ENCODE measurements at regions not wholly inside any gene's neighbourhood (a gene's known extent, or its start where the extent isn't known, plus 50 kb on each side); places are given as distances from the start of the nearest gene placed in this dataset.

DNA sequence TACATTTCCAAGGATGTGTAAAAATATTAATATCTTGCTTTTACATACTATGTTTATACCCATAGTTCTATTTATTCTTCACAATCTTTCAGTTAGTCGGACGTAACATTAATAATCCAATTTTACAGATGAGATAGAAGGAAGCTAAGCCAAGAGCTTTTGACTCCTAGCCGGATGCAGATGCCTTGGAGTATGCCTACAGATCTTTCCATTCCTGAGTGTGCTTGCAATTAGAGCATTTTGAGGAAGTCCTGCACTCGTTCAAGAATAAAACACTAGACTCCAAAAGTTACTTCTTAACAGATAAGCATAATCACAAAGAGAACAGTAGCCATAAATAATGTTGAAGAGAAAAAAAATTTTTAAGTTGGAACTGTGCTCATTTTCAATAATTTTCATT lies 337.6 kb upstream of the CLEC14A start:
- no peak overlapping the region for H3K27ac Mint-ChIP-seq

DNA sequence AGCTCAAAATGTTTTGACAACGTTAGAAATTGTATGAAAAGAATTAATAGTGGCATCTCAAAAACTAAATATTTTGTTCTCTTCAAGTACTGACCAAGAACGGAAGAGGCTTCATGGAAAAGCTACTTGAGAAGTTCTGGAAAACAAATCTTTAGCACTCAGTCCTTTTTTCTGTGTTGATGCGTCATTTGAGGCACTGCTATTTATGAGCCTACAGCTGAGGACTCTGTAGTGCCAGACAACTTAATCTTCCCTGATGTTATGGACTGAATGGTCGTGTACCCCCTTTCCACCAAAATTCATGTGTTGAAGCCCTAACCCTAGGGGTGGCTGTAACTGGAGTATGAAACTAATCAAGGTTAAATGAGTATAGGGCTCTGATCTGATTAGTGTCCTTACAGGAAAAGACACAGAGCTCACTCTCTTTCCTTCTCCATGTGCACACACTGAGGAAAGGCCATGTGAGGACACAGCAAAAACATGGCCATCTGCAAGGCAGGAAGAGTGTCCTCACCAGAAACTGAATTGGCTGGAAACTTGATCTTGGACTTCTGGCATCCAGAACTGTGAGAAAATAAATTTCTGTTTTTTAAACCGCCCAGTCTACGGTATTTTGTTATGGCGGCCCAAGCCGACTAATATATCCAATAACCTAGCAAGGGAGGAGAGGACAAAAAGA lies 337.0 kb upstream of the CLEC14A start:
- no peaks in the 10 kb centered on the region for H3K36me3 Mint-ChIP-seq
- H3K27ac ChIP-seq (ENCODE audit: low read depth, low read length): no peak overlapping the region
- no peak for DNase-seq
- no peaks in the 10 kb centered on the region for H3K9me3 ChIP-seq (ENCODE audit: control insufficient read depth in 2 of 3, low read length in 3 of 3)
- H3K4me1 ChIP-seq (ENCODE audit: control insufficient read depth in 2 of 2, insufficient read depth in 2 of 2, low read length in 2 of 2): no peaks in the 10 kb centered on the region
- intact Hi-C loops (cut with micrococcal nuclease): no loop called here
- H3K27me3 Mint-ChIP-seq: peaks cover 0 to 14% (median 0%) of the 10 kb centered on the region in 5 donors
- no peaks in the 10 kb centered on the region for H3K27me3 ChIP-seq (ENCODE audit: control insufficient read depth in 2 of 2, insufficient read depth in 2 of 2, low read length in 2 of 2)
- H3K4me3 ChIP-seq (ENCODE audit: low read length): no peak overlapping the region
- ChIA-PET POLR2A (no interaction called here), CTCF (no interaction called here)
- no peak for ATAC-seq
- no peaks in the 10 kb centered on the region for H3K36me3 ChIP-seq (ENCODE audit: control insufficient read depth in 2 of 3, insufficient read depth in 3 of 3, low read length in 3 of 3)
- H3K9me3 Mint-ChIP-seq: peaks cover 0 to 7% (median 4%) of the 10 kb centered on the region in 11 donors
- no peak overlapping the region for H3K27ac Mint-ChIP-seq
- H3K4me3 Mint-ChIP-seq: no peak overlapping the region
- H3K4me1 Mint-ChIP-seq: no peaks in the 10 kb centered on the region

More for the DNA sequence above, 337.6 kb upstream of the CLEC14A start:
- H3K36me3 ChIP-seq (ENCODE audit: control insufficient read depth in 2 of 3, insufficient read depth in 3 of 3, low read length in 3 of 3): no peaks in the 10 kb centered on the region
- H3K9me3 ChIP-seq (ENCODE audit: control insufficient read depth in 2 of 3, low read length in 3 of 3): no peaks in the 10 kb centered on the region
- ATAC-seq: no peak
- H3K4me1 ChIP-seq (ENCODE audit: control insufficient read depth in 2 of 2, insufficient read depth in 2 of 2, low read length in 2 of 2): no peaks in the 10 kb centered on the region
- ChIA-PET CTCF (no interaction called here), POLR2A (no interaction called here)
- no peak overlapping the region for H3K4me3 ChIP-seq (ENCODE audit: low read length)
- no peaks in the 10 kb centered on the region for H3K27me3 ChIP-seq (ENCODE audit: control insufficient read depth in 2 of 2, insufficient read depth in 2 of 2, low read length in 2 of 2)
- H3K36me3 Mint-ChIP-seq: no peaks in the 10 kb centered on the region
- no peak overlapping the region for H3K4me3 Mint-ChIP-seq
- no peak overlapping the region for H3K27ac ChIP-seq (ENCODE audit: low read depth, low read length)
- H3K27me3 Mint-ChIP-seq: peaks cover 0 to 11% (median 0%) of the 10 kb centered on the region in 5 donors
- intact Hi-C loops (cut with micrococcal nuclease): no loop called here
- peaks cover 0 to 6% (median 4%) of the 10 kb centered on the region in 11 donors for H3K9me3 Mint-ChIP-seq
- DNase-seq: no peak
- no peaks in the 10 kb centered on the region for H3K4me1 Mint-ChIP-seq

DNA sequence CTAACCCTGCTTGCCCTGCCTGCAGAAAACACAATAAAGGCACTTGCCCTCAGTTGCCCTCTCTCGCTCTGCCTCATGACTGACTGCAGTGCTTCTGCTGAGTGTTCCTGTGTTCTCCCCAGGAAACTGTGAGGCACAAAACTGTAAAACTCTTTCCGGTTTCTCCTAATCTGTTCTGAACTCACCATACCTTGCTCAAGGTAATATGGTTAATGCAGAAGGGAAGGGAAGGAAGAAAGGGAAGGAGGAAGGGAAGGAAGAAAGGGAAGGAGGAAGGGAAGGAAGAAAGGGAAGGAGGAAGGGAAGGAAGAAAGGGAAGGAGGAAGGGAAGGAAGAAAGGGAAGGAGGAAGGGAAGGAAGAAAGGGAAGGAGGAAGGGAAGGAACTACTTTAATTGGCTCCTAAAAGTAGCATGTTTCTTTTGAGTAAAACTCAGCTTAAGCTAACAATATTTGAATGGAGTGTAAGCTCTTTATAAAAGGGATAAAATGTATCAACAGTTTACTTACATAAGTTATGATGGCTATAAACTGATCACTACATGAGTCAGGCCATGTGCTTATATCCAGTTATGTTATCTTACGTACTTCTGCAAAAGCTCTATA lies 334.0 kb upstream of the CLEC14A start:
- H3K27ac ChIP-seq (ENCODE audit: low read depth, low read length): no peak overlapping the region
- Mint-ChIP-seq H3K9me3 (peaks cover 0 to 8% (median 4%) of the 10 kb centered on the region in 11 donors), H3K4me3 (no peak overlapping the region), H3K36me3 (no peaks in the 10 kb centered on the region), H3K27me3 (peaks cover 0 to 14% (median 0%) of the 10 kb centered on the region in 5 donors), H3K27ac (no peak overlapping the region), H3K4me1 (no peaks in the 10 kb centered on the region)
- H3K27me3 ChIP-seq (ENCODE audit: control insufficient read depth in 2 of 2, insufficient read depth in 2 of 2, low read length in 2 of 2): no peaks in the 10 kb centered on the region
- CTCF ChIA-PET: no interaction called here
- no peaks in the 10 kb centered on the region for H3K36me3 ChIP-seq (ENCODE audit: control insufficient read depth in 2 of 3, insufficient read depth in 3 of 3, low read length in 3 of 3)
- H3K9me3 ChIP-seq (ENCODE audit: control insufficient read depth in 2 of 3, low read length in 3 of 3): no peaks in the 10 kb centered on the region
- intact Hi-C loops (cut with micrococcal nuclease): no loop called here
- no peak for DNase-seq
- POLR2A ChIA-PET: no interaction called here
- ATAC-seq: no peak
- no peak overlapping the region for H3K4me3 ChIP-seq (ENCODE audit: low read length)
- H3K4me1 ChIP-seq (ENCODE audit: control insufficient read depth in 2 of 2, insufficient read depth in 2 of 2, low read length in 2 of 2): no peaks in the 10 kb centered on the region

DNA sequence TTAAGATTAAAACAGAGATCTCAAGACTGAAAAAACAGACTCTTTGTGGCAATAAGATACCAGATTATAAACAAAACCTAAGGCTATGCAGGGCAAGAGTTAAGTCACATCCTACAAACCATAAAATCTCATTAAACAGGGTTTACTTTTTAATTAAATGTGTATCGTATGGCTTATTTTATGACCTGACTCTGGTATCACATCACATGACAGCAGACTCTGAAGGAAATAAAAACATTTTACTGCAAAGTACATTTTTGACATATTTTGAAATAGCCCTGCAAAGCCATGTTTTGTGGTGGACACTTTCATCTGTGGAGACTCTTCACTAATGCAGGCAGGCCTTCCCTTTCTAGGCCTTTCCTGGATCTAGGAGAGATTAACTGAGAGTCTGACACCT lies 327.6 kb upstream of the CLEC14A start:
- Mint-ChIP-seq H3K9me3 (peaks cover 0 to 8% (median 3%) of the 10 kb centered on the region in 11 donors), H3K4me3 (no peak overlapping the region), H3K27ac (no peak overlapping the region), H3K36me3 (no peaks in the 10 kb centered on the region), H3K4me1 (no peaks in the 10 kb centered on the region), H3K27me3 (peaks cover 0 to 4% (median 0%) of the 10 kb centered on the region in 5 donors)
- no peaks in the 10 kb centered on the region for H3K36me3 ChIP-seq (ENCODE audit: control insufficient read depth in 2 of 3, insufficient read depth in 3 of 3, low read length in 3 of 3)
- no peak for ATAC-seq
- no peaks in the 10 kb centered on the region for H3K9me3 ChIP-seq (ENCODE audit: control insufficient read depth in 2 of 3, low read length in 3 of 3)
- H3K27ac ChIP-seq (ENCODE audit: low read depth, low read length): no peak overlapping the region
- ChIA-PET CTCF (no interaction called here), POLR2A (no interaction called here)
- no peak overlapping the region for H3K4me3 ChIP-seq (ENCODE audit: low read length)
- no peaks in the 10 kb centered on the region for H3K4me1 ChIP-seq (ENCODE audit: control insufficient read depth in 2 of 2, insufficient read depth in 2 of 2, low read length in 2 of 2)
- no peak for DNase-seq
- intact Hi-C loops (cut with micrococcal nuclease): no loop called here
- no peaks in the 10 kb centered on the region for H3K27me3 ChIP-seq (ENCODE audit: control insufficient read depth in 2 of 2, insufficient read depth in 2 of 2, low read length in 2 of 2)

DNA sequence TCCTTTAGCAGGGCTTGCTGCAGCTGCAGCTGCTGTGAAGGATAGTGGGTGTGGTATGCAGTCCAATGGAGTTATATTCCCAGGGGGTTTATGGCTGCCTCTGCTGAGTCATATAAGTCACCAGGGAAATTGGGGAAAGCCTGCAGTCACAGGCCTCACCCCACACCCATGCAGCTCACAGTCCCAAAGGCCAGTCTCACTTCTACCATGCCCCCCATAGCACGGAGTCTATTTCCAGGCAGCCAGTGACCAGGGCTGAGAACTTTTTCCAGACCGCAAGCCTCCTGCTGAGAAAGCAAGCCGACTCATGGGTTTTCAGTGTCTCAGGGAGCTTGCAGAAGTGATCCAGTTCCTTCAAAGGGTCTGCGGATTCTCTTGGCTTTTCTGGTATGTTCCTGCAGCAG lies 322.4 kb upstream of the CLEC14A start:
- no peaks in the 10 kb centered on the region for H3K27me3 ChIP-seq (ENCODE audit: control insufficient read depth in 2 of 2, insufficient read depth in 2 of 2, low read length in 2 of 2)
- no peaks in the 10 kb centered on the region for H3K36me3 Mint-ChIP-seq
- ATAC-seq (no peak), DNase-seq (no peak)
- H3K27ac Mint-ChIP-seq: no peak overlapping the region
- no peaks in the 10 kb centered on the region for H3K9me3 ChIP-seq (ENCODE audit: control insufficient read depth in 2 of 3, low read length in 3 of 3)
- ChIA-PET POLR2A (no interaction called here), CTCF (no interaction called here)
- intact Hi-C loops (cut with micrococcal nuclease): no loop called here
- H3K36me3 ChIP-seq (ENCODE audit: control insufficient read depth in 2 of 3, insufficient read depth in 3 of 3, low read length in 3 of 3): no peaks in the 10 kb centered on the region
- peaks cover 0 to 17% (median 0%) of the 10 kb centered on the region in 5 donors for H3K27me3 Mint-ChIP-seq
- no peak overlapping the region for H3K4me3 Mint-ChIP-seq
- no peaks in the 10 kb centered on the region for H3K4me1 ChIP-seq (ENCODE audit: control insufficient read depth in 2 of 2, insufficient read depth in 2 of 2, low read length in 2 of 2)
- peaks cover 0 to 26% (median 6%) of the 10 kb centered on the region in 11 donors for H3K9me3 Mint-ChIP-seq
- H3K4me1 Mint-ChIP-seq: no peaks in the 10 kb centered on the region
- H3K4me3 ChIP-seq (ENCODE audit: low read length): no peak overlapping the region
- no peak overlapping the region for H3K27ac ChIP-seq (ENCODE audit: low read depth, low read length)

DNA sequence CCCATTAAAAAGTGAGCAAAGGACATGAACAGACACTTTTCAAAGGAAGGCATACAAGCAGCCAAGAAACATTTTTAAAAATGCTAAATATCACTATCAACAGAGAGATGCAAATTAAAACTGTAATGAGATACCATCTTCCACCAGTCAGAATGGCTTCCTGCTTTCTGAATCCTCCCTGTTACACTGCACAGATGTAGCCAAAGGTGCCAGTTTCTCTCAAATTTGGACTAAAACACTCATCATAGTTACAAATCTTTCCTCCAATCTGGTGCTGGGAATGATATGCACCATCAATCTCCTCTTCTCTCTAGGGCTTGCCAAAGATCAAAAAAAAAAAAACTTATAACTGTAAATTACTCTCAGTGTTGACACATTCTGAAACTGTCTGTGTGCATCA lies 311.8 kb upstream of the CLEC14A start:
- H3K4me1 ChIP-seq (ENCODE audit: control insufficient read depth in 2 of 2, insufficient read depth in 2 of 2, low read length in 2 of 2): no peaks in the 10 kb centered on the region
- H3K27me3 ChIP-seq (ENCODE audit: control insufficient read depth in 2 of 2, insufficient read depth in 2 of 2, low read length in 2 of 2): no peaks in the 10 kb centered on the region
- peaks cover 0 to 5% (median 0%) of the 10 kb centered on the region in 5 donors for H3K27me3 Mint-ChIP-seq
- intact Hi-C loops (cut with micrococcal nuclease): no loop called here
- H3K4me3 Mint-ChIP-seq: no peak overlapping the region
- H3K4me1 Mint-ChIP-seq: peaks cover 0 to 2% (median 0%) of the 10 kb centered on the region in 7 donors
- no peak overlapping the region for H3K27ac ChIP-seq (ENCODE audit: low read depth, low read length)
- no peaks in the 10 kb centered on the region for H3K9me3 ChIP-seq (ENCODE audit: control insufficient read depth in 2 of 3, low read length in 3 of 3)
- H3K36me3 Mint-ChIP-seq: no peaks in the 10 kb centered on the region
- H3K4me3 ChIP-seq (ENCODE audit: low read length): no peak overlapping the region
- no peaks in the 10 kb centered on the region for H3K36me3 ChIP-seq (ENCODE audit: control insufficient read depth in 2 of 3, insufficient read depth in 3 of 3, low read length in 3 of 3)
- ATAC-seq (no peak), DNase-seq (no peak)
- peaks cover 0 to 11% (median 7%) of the 10 kb centered on the region in 11 donors for H3K9me3 Mint-ChIP-seq
- ChIA-PET POLR2A (no interaction called here), CTCF (no interaction called here)
- no peak overlapping the region for H3K27ac Mint-ChIP-seq

DNA sequence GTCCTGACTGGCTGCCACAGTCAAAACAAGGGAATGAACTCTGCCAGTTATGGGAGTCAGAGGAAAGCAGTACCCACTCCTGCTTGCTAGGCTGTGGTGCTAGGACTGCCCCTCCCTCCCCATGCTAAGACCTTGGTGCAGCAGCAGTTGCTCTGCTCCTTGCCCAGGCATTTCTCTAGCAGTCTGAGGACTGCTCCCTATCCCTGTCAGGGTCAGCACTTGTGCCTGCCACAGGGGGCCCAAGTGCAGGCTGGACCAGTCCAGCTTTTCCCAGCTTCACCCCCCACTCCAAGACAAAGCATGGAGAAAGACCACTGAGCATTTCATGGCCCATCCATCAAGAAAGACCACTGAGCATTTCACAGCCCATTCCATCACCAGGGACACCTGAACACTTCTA lies 305.8 kb upstream of the CLEC14A start:
- H3K4me1 ChIP-seq (ENCODE audit: control insufficient read depth in 2 of 2, insufficient read depth in 2 of 2, low read length in 2 of 2): no peaks in the 10 kb centered on the region
- H3K36me3 ChIP-seq (ENCODE audit: control insufficient read depth in 2 of 3, insufficient read depth in 3 of 3, low read length in 3 of 3): no peaks in the 10 kb centered on the region
- H3K27ac ChIP-seq (ENCODE audit: low read depth, low read length): no peak overlapping the region
- ChIA-PET CTCF (no interaction called here), POLR2A (no interaction called here)
- no peak overlapping the region for H3K4me3 Mint-ChIP-seq
- H3K4me1 Mint-ChIP-seq: no peaks in the 10 kb centered on the region
- ATAC-seq: no peak
- no peak overlapping the region for H3K4me3 ChIP-seq (ENCODE audit: low read length)
- DNase-seq: no peak
- intact Hi-C loops (cut with micrococcal nuclease): no loop called here
- H3K27me3 Mint-ChIP-seq: peaks cover 0 to 14% (median 0%) of the 10 kb centered on the region in 5 donors
- H3K27ac Mint-ChIP-seq: no peak overlapping the region
- H3K9me3 Mint-ChIP-seq: peaks cover 13 to 52% (median 23%) of the 10 kb centered on the region in 11 donors
- H3K27me3 ChIP-seq (ENCODE audit: control insufficient read depth in 2 of 2, insufficient read depth in 2 of 2, low read length in 2 of 2): no peaks in the 10 kb centered on the region
- peaks cover 0 to 18% (median 0%) of the 10 kb centered on the region in 3 experiments for H3K9me3 ChIP-seq (ENCODE audit: control insufficient read depth in 2 of 3, low read length in 3 of 3)
- peaks cover 0 to 8% (median 4%) of the 10 kb centered on the region in 5 donors for H3K36me3 Mint-ChIP-seq
